HG03571 (cell line): ENCODE measurements at regions not wholly inside any gene's neighbourhood (a gene's known extent, or its start where the extent isn't known, plus 50 kb on each side); places are given as distances from the start of the nearest gene placed in this dataset.
"Not testable (repeated sequence)": the region's sequence is repeated elsewhere in the genome, so short reads cannot be mapped to it uniquely, and the experiment has no call there.

Experiments
- ATAC-seq: cut with Tn5 transposase; IDR thresholded peaks from one replicate; pipeline ENCODE4 v1.9.1; 2021; ENCODE audit not compliant: unreplicated experiment

GRCh38 chr12:67758521-67758920 is 110.0 kb downstream of the DYRK2 start:
- no peak for ATAC-seq

DNA sequence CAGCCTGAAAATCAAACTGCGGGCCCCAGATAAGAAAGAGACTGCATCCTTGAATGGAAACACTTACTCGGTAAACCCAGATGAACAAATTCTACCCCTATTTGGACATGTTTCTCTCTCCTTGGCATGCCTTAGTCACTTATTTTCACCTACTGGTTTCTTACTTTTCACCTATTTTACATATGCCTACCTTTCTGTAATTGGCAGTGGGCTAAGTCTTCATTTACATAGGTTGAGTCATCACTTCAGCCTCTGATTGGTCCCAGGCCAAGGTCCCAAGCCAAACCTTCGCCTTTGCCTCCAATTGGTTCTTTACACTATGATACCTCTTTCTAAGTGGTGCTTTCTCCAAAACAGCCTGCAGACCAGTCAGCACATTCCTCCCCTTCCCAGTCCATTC is 111.3 kb downstream of the DYRK2 start:
- no peak for ATAC-seq

GRCh38 chr12:67760586-67761275 is 112.2 kb downstream of the DYRK2 start:
- no peak for ATAC-seq

GRCh38 chr12:67761566-67761965 is 113.0 kb downstream of the DYRK2 start:
- ATAC-seq: no peak

GRCh38 chr12:67764055-67764454 is 115.5 kb downstream of the DYRK2 start:
- ATAC-seq: no peak

DNA sequence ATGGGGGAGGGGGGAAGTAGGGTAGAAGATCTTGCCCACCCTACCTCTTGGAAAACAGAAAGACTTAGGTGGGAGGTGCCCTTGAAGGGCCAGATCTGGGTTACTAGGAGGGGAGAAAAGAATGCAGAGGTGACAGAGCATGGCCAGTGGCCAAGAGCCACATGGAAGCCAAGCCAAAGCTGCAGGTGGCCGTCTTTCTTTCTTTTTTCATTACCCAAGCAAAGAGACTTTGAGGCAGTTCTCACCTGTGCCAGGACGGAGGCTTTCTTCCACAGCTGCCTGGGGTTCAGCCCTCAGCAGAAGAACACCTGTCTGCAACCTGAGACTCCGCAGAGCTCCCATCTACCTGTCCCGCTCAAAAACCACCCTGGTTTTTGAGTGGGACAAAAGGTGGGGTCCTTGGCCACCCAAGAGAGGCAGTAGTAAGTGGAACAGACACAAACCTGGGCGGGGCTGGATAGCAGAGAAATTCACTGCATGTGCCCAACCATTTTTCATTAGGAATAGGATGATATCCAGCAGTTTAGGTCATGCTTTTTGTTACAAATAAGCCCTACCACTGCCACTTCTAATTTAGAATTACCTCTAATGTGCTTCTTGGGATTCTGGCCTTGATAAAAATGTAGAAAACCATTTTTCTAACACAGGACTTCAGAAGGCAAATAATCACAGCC is 116.5 kb downstream of the DYRK2 start:
- ATAC-seq: no peak

GRCh38 chr12:67765776-67766766 is 117.5 kb downstream of the DYRK2 start:
- ATAC-seq: no peak

DNA sequence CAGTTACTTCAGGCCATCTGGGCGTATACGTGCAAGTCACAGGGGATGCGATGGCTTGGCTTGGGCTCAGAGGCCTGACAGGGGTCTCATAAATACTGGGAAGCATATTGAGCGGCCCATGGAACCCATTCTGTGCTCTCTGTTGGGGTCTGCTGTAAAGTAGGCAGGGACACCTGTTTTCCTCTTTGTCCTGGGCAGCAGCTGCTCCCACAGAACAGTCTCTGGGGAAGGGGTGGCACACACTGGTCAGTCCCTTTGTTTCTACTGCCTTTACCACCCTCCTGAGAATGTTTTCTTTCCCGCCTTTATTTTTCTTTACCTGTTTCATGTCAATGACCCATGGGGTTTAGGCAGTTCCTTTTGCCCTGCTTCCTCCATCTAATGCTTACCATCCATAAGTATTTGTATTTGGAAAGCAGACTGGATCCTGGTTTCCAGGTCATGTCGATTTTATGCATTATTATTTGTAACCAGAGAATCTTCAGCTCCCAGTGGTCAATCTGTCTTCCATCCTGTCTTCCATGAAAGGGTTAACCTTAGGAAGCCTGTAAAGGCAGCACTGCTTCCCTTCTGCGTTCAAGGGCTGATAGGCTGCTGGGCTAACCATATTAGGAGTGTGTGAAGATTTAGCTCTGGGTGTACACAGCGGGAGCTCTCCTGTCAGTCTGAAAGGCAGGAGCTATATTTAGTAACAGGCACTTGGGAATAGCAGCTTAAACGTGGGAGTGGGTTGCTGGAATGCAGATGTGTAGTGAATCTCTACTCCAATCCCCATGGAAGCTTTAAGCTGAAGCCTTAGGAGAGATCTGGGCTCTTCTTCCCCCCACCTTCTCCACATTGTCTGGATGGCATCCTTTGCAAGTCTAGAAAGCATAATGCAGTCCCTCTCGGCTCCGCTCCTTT is 124.0 kb downstream of the DYRK2 start:
- no peak for ATAC-seq

DNA sequence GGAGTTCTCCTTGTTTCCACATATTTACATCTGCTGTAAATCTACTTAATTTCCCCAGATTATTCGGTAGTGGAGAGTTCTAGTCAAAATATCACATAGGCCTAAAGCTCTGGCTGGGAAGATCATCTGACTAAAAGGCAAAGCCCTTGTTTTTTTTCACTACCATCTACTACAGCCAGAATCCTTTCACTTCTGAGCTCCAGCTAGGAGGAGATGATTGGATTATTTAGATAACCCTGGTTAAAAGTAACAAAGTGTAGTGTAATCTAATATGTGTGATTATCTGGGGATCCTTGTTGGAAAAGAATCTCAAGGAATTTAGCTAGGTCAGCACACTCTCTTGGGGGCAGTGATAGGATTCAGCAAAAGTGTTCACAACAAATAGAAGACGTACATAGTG is 125.4 kb downstream of the DYRK2 start:
- no peak for ATAC-seq

DNA sequence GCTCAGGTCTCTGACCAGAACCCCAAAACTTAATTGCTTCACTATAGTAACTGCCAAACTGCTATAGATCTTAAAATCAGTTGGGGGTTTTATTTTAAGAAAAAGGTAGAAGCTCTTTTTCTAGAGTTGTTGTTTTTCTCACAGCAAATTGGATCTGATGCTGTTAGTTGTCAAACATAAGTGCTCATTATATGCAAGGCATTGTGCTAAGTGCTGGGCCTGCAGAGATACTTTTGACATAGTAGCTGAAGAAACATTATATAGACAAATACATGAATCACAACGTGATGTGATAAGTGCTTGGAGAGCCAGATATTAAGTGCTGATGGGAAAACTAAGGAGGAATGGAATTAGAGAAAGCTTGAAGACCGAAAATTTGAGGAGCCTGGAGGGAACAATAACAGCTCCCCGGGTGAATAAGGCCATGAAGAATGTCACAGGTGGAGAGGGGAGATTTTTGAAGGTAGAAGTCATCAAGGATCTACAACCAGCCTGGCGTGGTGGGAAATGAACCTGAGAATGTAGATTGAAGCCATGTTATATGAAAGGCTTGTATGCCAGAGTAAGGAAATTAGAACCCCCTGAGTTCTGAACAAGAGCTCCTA is 126.5 kb downstream of the DYRK2 start:
- ATAC-seq: no peak

DNA sequence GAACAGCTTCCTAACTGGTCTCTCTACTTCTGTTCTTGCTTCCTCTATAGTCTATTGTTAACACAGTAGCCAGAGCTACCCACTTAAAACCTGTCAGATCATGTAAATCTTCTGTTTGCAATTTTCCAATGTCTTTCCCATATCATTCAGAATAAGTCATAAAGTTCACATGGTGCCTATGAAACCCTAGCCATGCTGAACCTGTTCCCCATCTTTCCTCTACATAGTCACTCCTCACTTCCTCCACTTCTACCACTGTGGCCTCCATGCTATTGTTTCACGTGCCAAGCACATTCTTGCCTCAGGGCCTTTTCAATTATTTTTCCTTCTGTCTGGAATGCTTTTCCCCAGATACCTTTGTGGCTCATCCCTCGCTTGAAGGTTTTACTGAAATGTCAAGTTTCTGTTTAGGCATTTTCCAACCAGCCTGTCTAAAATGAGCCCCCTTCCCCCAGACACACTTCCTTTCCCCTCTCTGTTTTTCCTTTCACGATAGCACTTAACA is 132.1 kb downstream of the DYRK2 start:
- no peak for ATAC-seq

DNA sequence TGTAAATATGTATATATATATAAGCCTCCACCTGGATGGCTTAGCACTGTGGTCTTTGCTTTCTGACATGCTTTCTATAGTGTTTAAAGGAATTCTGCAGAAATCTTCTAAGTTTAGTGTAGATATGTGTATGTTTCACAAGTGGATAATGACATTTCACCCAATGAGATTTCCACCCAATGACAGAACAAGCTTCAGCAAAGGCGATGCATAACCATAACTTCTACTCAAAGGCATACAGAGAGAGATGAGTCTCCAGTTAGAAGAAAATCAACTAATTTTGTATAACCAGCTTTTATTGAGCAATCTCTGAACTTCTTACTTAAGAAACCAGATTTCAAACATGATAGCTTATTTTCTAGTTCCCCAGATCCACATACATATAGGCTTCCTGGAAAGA is 134.0 kb downstream of the DYRK2 start:
- no peak for ATAC-seq

- ATAC-seq: no peak
Observed at GRCh38 chr12:67783393-67783792, 134.8 kb downstream of the DYRK2 start.

GRCh38 chr12:67784831-67785230 is 136.3 kb downstream of the DYRK2 start:
- no peak for ATAC-seq

- ATAC-seq: no peak
Observed at GRCh38 chr12:67786086-67786485, 137.5 kb downstream of the DYRK2 start.

- no peak for ATAC-seq
Observed at GRCh38 chr12:67788118-67788517, 139.6 kb downstream of the DYRK2 start.

DNA sequence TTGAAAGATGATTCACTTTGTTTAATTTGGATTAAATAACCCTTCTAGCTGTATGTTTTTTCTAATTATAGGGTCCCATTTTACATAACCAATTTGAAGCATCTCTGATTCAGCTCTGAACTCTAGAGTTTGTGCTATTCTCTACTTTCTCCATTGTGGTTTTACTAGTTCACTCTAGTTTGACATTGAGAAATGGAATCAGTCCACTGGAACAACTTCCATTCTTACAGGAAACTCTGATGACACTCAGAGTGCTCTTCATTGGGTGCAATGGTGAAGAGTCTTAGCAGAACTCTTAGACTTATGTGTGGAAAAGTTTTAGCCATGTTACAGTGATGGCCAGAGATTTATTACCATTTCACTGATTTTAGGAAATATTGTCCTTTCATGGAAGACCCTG is 140.7 kb downstream of the DYRK2 start:
- no peak for ATAC-seq

DNA sequence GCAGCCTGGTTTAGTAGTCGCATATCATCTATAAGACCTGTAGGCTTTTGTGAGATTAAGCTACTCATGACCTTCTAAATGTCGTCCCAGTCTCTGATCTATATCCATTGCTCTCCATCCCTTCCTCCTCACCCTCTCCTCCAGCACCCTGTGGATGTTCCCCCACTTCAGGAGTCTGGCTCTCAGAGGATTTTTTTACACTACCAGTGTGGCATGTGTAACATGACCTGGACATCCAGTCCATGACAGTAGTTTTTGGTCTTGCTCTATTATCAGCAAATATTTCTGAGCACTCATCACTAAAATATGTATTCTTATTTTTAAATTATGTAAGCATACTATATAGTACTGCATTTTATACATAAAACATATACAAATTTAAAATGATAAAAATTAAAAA is 142.1 kb downstream of the DYRK2 start:
- no peak for ATAC-seq

DNA sequence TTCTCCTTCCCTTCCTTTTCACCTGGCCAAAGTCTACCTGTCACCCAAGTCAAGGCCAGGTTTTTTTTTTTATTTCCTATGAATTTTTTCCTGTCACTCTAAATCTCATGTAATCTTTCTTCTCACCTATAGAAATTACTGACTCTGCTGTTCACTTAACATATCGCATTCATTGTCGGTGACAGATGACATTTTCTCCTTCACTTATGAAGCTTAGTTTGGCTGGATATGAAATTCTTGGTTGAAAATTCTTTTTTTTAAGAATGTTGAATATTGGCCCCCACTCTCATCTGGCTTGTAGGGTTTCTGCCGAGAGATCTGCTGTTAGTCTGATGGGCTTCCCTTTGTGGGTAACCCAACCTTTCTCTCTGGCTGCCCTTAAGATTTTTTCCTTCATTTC is 142.8 kb downstream of the DYRK2 start:
- not testable (repeated sequence) for ATAC-seq

DNA sequence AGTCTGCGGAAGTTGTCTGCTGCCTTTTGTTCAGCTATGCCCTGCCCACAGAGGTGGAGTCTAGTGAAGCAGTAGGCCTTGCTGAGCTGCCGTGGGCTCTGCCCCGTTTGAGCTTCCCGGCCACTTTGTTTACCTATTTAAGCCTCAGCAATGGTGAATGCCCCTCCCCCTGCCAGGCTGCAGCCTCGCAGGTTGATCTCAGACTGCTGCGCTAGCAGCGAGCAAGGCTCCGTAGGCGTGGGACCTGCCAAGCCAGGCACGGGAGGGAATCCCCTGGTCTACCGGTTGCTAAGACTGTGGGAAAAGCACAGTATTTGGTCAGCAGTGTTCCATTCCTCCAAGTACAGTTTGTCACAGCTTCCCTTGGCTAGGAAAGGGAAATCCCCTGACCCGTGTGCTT is 143.6 kb downstream of the DYRK2 start:
- no peak for ATAC-seq
